ENCODE measurements at regions not wholly inside any gene's neighbourhood (a gene's known extent, or its start where the extent isn't known, plus 50 kb on each side); places are given as distances from the start of the nearest gene placed in this dataset.

DNA sequence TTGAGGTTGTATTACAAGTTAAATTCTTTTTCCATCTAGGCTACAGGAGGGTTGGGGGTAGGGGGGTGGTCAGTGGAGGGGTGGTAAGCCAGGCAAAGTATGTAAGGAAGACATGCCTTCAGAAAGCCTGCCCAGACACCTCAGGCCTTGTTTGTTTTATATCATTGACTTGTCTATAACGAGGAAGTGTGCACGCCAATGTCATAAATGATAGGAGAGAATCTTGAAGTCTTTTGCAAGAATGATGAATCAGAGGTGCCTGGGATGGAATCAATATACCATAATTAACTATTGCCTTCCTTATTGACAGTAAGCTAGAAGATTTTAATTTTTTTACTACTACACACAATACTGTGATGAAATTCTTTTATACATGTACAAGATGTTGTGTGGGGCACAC is 90.7 kb downstream of the SEC61B start:
- no peaks in the 10 kb centered on the region for H3K4me1 ChIP-seq (ENCODE audit: control insufficient read depth in 3 of 3, insufficient read depth in 2 of 3, low read depth in 1 of 3, low read length in 2 of 3)
- FAIRE-seq (no peak), DNase-seq (no peak)
- H3K27me3 ChIP-seq (ENCODE audit: control insufficient read depth in 3 of 3, insufficient read depth in 3 of 3, low read length in 3 of 3): peaks cover 0 to 4% (median 0%) of the 10 kb centered on the region in 3 donors
- 18 to 55% (median 25%) methylated on average over 2 of the region's 2 CpGs for WGBS, 3 donors
- no peak overlapping the region for H3K4me3 ChIP-seq (ENCODE audit: low read depth in 1 of 3, low read length in 3 of 3)
- H3K36me3 ChIP-seq (ENCODE audit: control insufficient read depth in 3 of 3, insufficient read depth in 2 of 3, low read depth in 1 of 3, low read length in 3 of 3): no peaks in the 10 kb centered on the region
- no peak overlapping the region for H3K27ac ChIP-seq (ENCODE audit: low read depth in 1 of 3, low read length in 2 of 3)
- H3K9me3 ChIP-seq (ENCODE audit: control insufficient read depth in 2 of 2, insufficient read depth in 1 of 2, low read depth in 1 of 2, low read length in 1 of 2): no peaks in the 10 kb centered on the region

DNA sequence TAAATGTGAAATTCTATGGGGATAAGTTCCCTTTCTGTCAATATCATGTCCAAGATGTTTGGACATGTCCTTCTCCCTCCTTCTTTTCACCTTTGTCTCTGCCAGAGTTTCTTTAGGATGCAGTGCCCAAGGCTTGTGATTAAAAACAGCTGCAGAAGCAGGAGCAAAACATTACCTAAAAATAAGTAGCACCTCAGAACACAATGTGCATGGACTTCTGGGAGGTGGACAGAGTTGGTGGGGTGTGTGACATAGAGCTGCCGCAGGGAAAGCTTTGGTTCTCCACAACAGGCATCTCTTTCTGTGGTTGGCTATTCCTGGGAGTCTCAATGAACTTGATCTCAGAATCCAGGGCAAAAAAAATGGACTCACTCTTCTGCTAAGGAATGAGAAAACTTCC is 97.0 kb downstream of the SEC61B start:
- WGBS, 3 donors: 93 to 100% (median 94%) methylated on average over 1 of the region's 1 CpG
- FAIRE-seq (no peak), DNase-seq (no peak)
- Histone ChIP-seq H3K36me3 (ENCODE audit: control insufficient read depth in 3 of 3, insufficient read depth in 2 of 3, low read depth in 1 of 3, low read length in 3 of 3) (no peaks in the 10 kb centered on the region), H3K4me1 (ENCODE audit: control insufficient read depth in 3 of 3, insufficient read depth in 2 of 3, low read depth in 1 of 3, low read length in 2 of 3) (no peaks in the 10 kb centered on the region), H3K27ac (ENCODE audit: low read depth in 1 of 3, low read length in 2 of 3) (no peak overlapping the region), H3K4me3 (ENCODE audit: low read depth in 1 of 3, low read length in 3 of 3) (no peak overlapping the region), H3K27me3 (ENCODE audit: control insufficient read depth in 3 of 3, insufficient read depth in 3 of 3, low read length in 3 of 3) (peaks cover 0 to 8% (median 0%) of the 10 kb centered on the region in 3 donors), H3K9me3 (ENCODE audit: control insufficient read depth in 2 of 2, insufficient read depth in 1 of 2, low read depth in 1 of 2, low read length in 1 of 2) (no peaks in the 10 kb centered on the region)

DNA sequence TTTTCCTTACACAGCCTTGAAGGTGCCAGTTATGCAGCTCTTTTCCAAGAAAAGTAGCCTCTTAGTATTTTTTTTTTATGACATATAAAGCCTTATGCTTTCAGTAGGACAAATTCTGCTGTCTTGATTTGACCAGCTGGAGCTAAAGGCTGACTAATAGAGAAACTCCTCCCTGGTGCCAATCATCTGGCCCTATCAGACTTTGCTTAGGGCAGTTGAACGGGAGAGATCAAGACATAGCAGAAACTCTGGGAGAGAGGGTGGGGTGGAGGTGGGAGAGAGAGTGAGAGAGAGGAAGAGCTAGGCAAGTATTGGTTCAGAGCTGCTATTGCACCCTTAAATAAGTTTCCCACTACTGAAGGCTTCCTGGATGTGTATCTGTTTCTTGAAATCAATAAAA is 100.2 kb downstream of the SEC61B start:
- no peaks in the 10 kb centered on the region for H3K4me1 ChIP-seq (ENCODE audit: control insufficient read depth in 3 of 3, insufficient read depth in 2 of 3, low read depth in 1 of 3, low read length in 2 of 3)
- H3K27me3 ChIP-seq (ENCODE audit: control insufficient read depth in 3 of 3, insufficient read depth in 3 of 3, low read length in 3 of 3): peaks cover 0 to 8% (median 0%) of the 10 kb centered on the region in 3 donors
- H3K9me3 ChIP-seq (ENCODE audit: control insufficient read depth in 2 of 2, insufficient read depth in 1 of 2, low read depth in 1 of 2, low read length in 1 of 2): no peaks in the 10 kb centered on the region
- DNase-seq: no peak
- H3K27ac ChIP-seq (ENCODE audit: low read depth in 1 of 3, low read length in 2 of 3): no peak overlapping the region
- WGBS, 3 donors: 6 to 15% (median 7%) methylated on average over 1 of the region's 1 CpG
- no peak overlapping the region for H3K4me3 ChIP-seq (ENCODE audit: low read depth in 1 of 3, low read length in 3 of 3)
- H3K36me3 ChIP-seq (ENCODE audit: control insufficient read depth in 3 of 3, insufficient read depth in 2 of 3, low read depth in 1 of 3, low read length in 3 of 3): no peaks in the 10 kb centered on the region
- FAIRE-seq: no peak

DNA sequence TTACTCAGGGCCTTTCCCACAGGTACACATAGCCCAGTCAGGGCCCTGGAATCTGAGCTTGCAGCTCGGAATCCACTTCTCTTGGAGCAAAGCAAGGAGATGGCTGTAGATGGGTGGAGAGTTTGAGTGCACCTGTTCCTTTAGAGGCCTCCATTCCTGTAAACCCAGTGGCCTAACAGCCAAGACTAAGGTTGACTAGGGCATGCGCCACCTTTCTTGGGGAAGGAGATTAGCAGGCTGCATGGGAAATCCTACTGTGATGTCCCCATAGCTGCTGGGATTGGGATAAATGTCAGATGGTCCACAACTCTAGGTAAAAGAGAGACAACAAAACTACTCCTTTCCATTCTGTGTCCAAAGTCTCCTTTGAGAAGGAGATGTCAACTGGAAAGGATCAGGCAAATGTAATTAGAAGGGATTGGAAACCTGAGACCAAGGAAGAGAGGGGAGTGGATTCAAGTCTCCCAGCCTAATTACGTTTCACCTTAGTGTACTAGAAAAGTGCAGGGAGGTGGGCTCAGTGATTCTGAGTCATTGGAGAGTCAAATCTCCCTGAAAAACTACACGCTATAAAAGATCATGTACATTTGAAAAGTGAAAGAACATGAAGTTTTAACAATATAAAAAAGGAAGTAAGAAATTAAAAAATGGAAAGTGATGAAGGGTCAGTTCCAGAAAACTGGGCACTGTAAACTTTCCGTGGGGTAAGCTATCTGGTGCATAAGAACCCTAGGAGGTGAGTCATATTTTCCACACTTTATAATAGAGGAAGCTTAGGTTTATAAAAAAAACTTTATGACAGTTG is 104.2 kb downstream of the SEC61B start:
- FAIRE-seq (no peak), DNase-seq (no peak)
- Histone ChIP-seq H3K36me3 (ENCODE audit: control insufficient read depth in 3 of 3, insufficient read depth in 2 of 3, low read depth in 1 of 3, low read length in 3 of 3) (no peaks in the 10 kb centered on the region), H3K27ac (ENCODE audit: low read depth in 1 of 3, low read length in 2 of 3) (no peak overlapping the region), H3K9me3 (ENCODE audit: control insufficient read depth in 2 of 2, insufficient read depth in 1 of 2, low read depth in 1 of 2, low read length in 1 of 2) (no peaks in the 10 kb centered on the region), H3K27me3 (ENCODE audit: control insufficient read depth in 3 of 3, insufficient read depth in 3 of 3, low read length in 3 of 3) (no peaks in the 10 kb centered on the region), H3K4me1 (ENCODE audit: control insufficient read depth in 3 of 3, insufficient read depth in 2 of 3, low read depth in 1 of 3, low read length in 2 of 3) (no peaks in the 10 kb centered on the region), H3K4me3 (ENCODE audit: low read depth in 1 of 3, low read length in 3 of 3) (no peak overlapping the region)
- 64 to 72% (median 69%) methylated on average over 5 of the region's 5 CpGs for WGBS, 3 donors

DNA sequence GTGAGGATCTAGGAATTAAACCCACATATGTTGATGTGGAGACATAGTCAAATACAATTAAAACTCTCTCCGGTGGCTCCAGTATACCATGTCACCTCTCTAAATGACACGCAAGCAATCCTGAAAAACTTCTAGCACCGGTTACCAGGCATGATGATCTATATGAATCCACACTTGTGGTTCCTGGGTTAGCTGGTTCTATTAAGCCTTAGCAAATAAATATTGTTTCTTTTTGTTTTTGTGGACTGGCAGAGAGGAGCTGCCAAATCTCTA is 104.8 kb downstream of the SEC61B start:
- no peak overlapping the region for H3K4me3 ChIP-seq (ENCODE audit: low read depth in 1 of 3, low read length in 3 of 3)
- no peaks in the 10 kb centered on the region for H3K36me3 ChIP-seq (ENCODE audit: control insufficient read depth in 3 of 3, insufficient read depth in 2 of 3, low read depth in 1 of 3, low read length in 3 of 3)
- no peak overlapping the region for H3K27ac ChIP-seq (ENCODE audit: low read depth in 1 of 3, low read length in 2 of 3)
- 78 to 85% (median 80%) methylated on average over 3 of the region's 3 CpGs for WGBS, 3 donors
- H3K4me1 ChIP-seq (ENCODE audit: control insufficient read depth in 3 of 3, insufficient read depth in 2 of 3, low read depth in 1 of 3, low read length in 2 of 3): no peaks in the 10 kb centered on the region
- FAIRE-seq: no peak
- H3K9me3 ChIP-seq (ENCODE audit: control insufficient read depth in 2 of 2, insufficient read depth in 1 of 2, low read depth in 1 of 2, low read length in 1 of 2): no peaks in the 10 kb centered on the region
- DNase-seq: no peak
- no peaks in the 10 kb centered on the region for H3K27me3 ChIP-seq (ENCODE audit: control insufficient read depth in 3 of 3, insufficient read depth in 3 of 3, low read length in 3 of 3)

DNA sequence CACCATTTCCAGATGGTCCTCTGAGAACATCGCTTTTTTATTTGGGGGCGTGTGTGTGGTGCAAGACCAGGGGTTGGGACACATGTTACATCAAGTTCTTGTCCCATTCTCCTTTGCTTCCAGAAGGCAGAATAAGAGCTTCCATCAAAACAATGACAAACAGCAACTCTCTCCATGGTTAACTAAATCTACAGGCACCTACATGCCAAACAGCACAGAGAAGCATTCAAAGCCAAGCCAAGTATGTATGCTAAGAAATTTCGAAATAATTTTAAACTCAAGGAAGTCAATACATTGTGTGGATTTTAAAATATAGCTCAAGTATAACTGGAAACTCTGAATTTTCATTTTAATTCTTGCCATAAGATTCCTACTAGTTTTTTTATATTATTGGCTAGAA is 105.6 kb downstream of the SEC61B start:
- no peaks in the 10 kb centered on the region for H3K36me3 ChIP-seq (ENCODE audit: control insufficient read depth in 3 of 3, insufficient read depth in 2 of 3, low read depth in 1 of 3, low read length in 3 of 3)
- H3K4me3 ChIP-seq (ENCODE audit: low read depth in 1 of 3, low read length in 3 of 3): no peak overlapping the region
- FAIRE-seq: no peak
- H3K27me3 ChIP-seq (ENCODE audit: control insufficient read depth in 3 of 3, insufficient read depth in 3 of 3, low read length in 3 of 3): no peaks in the 10 kb centered on the region
- DNase-seq: no peak
- H3K27ac ChIP-seq (ENCODE audit: low read depth in 1 of 3, low read length in 2 of 3): no peak overlapping the region
- no peaks in the 10 kb centered on the region for H3K9me3 ChIP-seq (ENCODE audit: control insufficient read depth in 2 of 2, insufficient read depth in 1 of 2, low read depth in 1 of 2, low read length in 1 of 2)
- WGBS, 3 donors: 86 to 94% (median 88%) methylated on average over 3 of the region's 3 CpGs
- no peaks in the 10 kb centered on the region for H3K4me1 ChIP-seq (ENCODE audit: control insufficient read depth in 3 of 3, insufficient read depth in 2 of 3, low read depth in 1 of 3, low read length in 2 of 3)

DNA sequence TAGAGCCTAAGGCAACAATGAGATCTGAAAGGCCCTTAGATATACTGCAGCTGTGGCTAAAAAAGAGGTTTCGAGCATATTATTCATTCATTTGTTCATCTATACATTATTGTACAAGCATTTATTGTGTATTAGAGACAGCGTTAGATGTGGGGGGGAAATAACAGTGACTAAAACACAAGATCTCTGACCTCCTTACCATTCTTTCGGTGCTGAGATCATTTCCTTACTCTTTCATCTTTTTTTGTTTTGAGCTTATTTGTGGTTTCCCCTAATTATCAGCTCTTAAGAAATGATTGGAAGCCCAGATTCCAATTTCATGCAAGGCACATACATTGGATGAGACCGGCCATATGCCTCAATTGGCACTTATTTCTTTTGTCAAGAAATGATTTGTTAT is 113.2 kb downstream of the SEC61B start:
- Histone ChIP-seq H3K27me3 (ENCODE audit: control insufficient read depth in 3 of 3, insufficient read depth in 3 of 3, low read length in 3 of 3) (no peaks in the 10 kb centered on the region), H3K36me3 (ENCODE audit: control insufficient read depth in 3 of 3, insufficient read depth in 2 of 3, low read depth in 1 of 3, low read length in 3 of 3) (no peaks in the 10 kb centered on the region), H3K4me1 (ENCODE audit: control insufficient read depth in 3 of 3, insufficient read depth in 2 of 3, low read depth in 1 of 3, low read length in 2 of 3) (no peaks in the 10 kb centered on the region), H3K9me3 (ENCODE audit: control insufficient read depth in 2 of 2, insufficient read depth in 1 of 2, low read depth in 1 of 2, low read length in 1 of 2) (no peaks in the 10 kb centered on the region), H3K4me3 (ENCODE audit: low read depth in 1 of 3, low read length in 3 of 3) (no peak overlapping the region), H3K27ac (ENCODE audit: low read depth in 1 of 3, low read length in 2 of 3) (no peak overlapping the region)
- FAIRE-seq (no peak), DNase-seq (no peak)
- WGBS, 3 donors: 64 to 80% (median 70%) methylated on average over 4 of the region's 4 CpGs

DNA sequence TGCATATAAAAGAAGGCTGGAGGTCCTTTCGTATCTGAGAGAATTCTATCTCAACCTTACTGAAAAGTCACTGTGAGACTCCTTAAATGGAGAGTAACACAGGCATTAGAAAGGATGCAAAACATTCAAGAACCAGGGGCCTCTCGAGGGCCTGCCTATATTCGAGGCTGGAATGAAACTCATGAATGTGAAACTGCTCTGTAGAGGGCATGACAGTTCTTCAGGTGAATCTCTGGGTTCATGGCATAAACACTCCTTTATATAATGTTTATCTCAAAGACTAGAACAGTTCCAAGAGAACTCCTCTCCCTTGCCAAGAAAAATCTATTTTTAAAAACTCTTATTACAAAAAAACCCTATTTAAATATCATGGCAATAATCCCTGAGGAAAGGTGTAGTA is 113.9 kb downstream of the SEC61B start:
- no peaks in the 10 kb centered on the region for H3K27me3 ChIP-seq (ENCODE audit: control insufficient read depth in 3 of 3, insufficient read depth in 3 of 3, low read length in 3 of 3)
- H3K4me1 ChIP-seq (ENCODE audit: control insufficient read depth in 3 of 3, insufficient read depth in 2 of 3, low read depth in 1 of 3, low read length in 2 of 3): no peaks in the 10 kb centered on the region
- H3K27ac ChIP-seq (ENCODE audit: low read depth in 1 of 3, low read length in 2 of 3): no peak overlapping the region
- DNase-seq: no peak
- no peak for FAIRE-seq
- H3K9me3 ChIP-seq (ENCODE audit: control insufficient read depth in 2 of 2, insufficient read depth in 1 of 2, low read depth in 1 of 2, low read length in 1 of 2): no peaks in the 10 kb centered on the region
- H3K4me3 ChIP-seq (ENCODE audit: low read depth in 1 of 3, low read length in 3 of 3): no peak overlapping the region
- H3K36me3 ChIP-seq (ENCODE audit: control insufficient read depth in 3 of 3, insufficient read depth in 2 of 3, low read depth in 1 of 3, low read length in 3 of 3): no peaks in the 10 kb centered on the region
- WGBS, 3 donors: 52 to 62% (median 56%) methylated on average over 3 of the region's 3 CpGs

DNA sequence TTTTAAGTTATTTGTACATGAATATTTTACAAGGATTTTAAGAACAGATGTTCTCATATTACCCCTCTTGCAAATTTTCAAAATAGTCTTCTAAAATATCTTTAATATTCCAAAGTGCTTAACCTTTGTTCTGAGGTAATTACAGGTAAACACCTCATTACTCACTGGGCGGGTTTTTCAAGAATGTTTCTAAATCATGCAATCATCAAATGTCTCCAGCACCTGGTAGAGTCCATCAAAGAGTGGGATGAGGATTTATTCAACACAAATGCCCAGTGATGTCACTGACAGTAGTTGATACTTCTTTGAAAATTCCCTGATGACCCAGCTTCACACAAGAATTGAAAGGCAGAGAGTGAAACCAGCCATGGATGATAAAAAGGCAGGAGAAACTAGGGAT is 114.4 kb downstream of the SEC61B start:
- no peak overlapping the region for H3K4me3 ChIP-seq (ENCODE audit: low read depth in 1 of 3, low read length in 3 of 3)
- H3K27me3 ChIP-seq (ENCODE audit: control insufficient read depth in 3 of 3, insufficient read depth in 3 of 3, low read length in 3 of 3): no peaks in the 10 kb centered on the region
- no peaks in the 10 kb centered on the region for H3K4me1 ChIP-seq (ENCODE audit: control insufficient read depth in 3 of 3, insufficient read depth in 2 of 3, low read depth in 1 of 3, low read length in 2 of 3)
- WGBS, 3 donors: 18 to 56% (median 29%) methylated on average over 1 of the region's 1 CpG
- no peak for DNase-seq
- H3K9me3 ChIP-seq (ENCODE audit: control insufficient read depth in 2 of 2, insufficient read depth in 1 of 2, low read depth in 1 of 2, low read length in 1 of 2): no peaks in the 10 kb centered on the region
- H3K36me3 ChIP-seq (ENCODE audit: control insufficient read depth in 3 of 3, insufficient read depth in 2 of 3, low read depth in 1 of 3, low read length in 3 of 3): no peaks in the 10 kb centered on the region
- no peak for FAIRE-seq
- H3K27ac ChIP-seq (ENCODE audit: low read depth in 1 of 3, low read length in 2 of 3): no peak overlapping the region
